HCT116 (cell line): ENCODE measurements at regions not wholly inside any gene's neighbourhood (a gene's known extent, or its start where the extent isn't known, plus 50 kb on each side); places are given as distances from the start of the nearest gene placed in this dataset.

Experiments
- ATAC-seq: fragments of 200-7000 bp; cut with Tn5 transposase; 2 replicates; pipeline ENCODE4 v1.9.1; 2020; ENCODE audit warnings: mild to moderate bottlenecking, moderate library complexity
- BruUV-seq: library from RNA; stranded (reverse); fragments of 400-500 nt; replicated peaks from 2 replicates; lab custom pipeline; 2021; lab: Mats Ljungman, UMichigan
- CTCF ChIA-PET: fragments of 300-600 bp; sonication (Branson Sonifier 250); formaldehyde crosslinking; loops from one replicate; lab custom pipeline; 2021; ENCODE audit warnings: antibody characterized with exemption; lab: Charles Lee
- POLR2A ChIA-PET: fragments of 300-600, 350-600 bp; sonication (Branson Sonifier 250); formaldehyde crosslinking; loops from one replicate; lab custom pipeline; 2021; ENCODE audit warnings: antibody characterized with exemption; lab: Charles Lee
- RAD21 ChIA-PET, 2 experiments: fragments of 300-600 bp; sonication (Branson Sonifier 250); formaldehyde crosslinking; loops; one replicate each; lab custom pipeline; 2023; ENCODE audit warnings: low total read pairs in 2 of 2; ENCODE audit not compliant: uncharacterized antibody in 2 of 2, unreplicated experiment in 2 of 2, low non-redundant PET in 1 of 2; lab: Charles Lee
- DNase-seq: peaks from one replicate; pipeline ENCODE4 v3.0.0-alpha.2; 2010; ENCODE audit warnings: low read depth, low spot score
- H2AFZ ChIP-seq: fragments of 200-600 bp; shearing (Covaris generic), sonication (generic); 2 replicates; pipeline ENCODE4 v1.6.1; 2017; ENCODE audit warnings: low read depth, mixed run types, mixed read lengths, antibody characterized with exemption, low read length; ENCODE audit not compliant: poor library complexity, severe bottlenecking
- H3K27ac ChIP-seq: 2 replicates; pipeline ENCODE4 v1.5.1; 2012; ENCODE audit warnings: low read depth, low read length
- H3K27me3 ChIP-seq: fragments of 200-600 bp; sonication (generic); 2 replicates; pipeline ENCODE4 v1.6.1; 2016; ENCODE audit warnings: mixed run types, low read length, mixed read lengths; ENCODE audit not compliant: insufficient read depth
- H3K36me3 ChIP-seq, 2 experiments: fragments of 200-500 bp in 1 of 2; fragments of 200-600 bp in 1 of 2; sonication (Bioruptor generic) in 1 of 2; sonication (generic) in 1 of 2; 2 replicates each; pipeline versions ENCODE4 v1.5.1 to v1.6.1; 2014 to 2016; ENCODE audit warnings: low read length in 2 of 2, inconsistent platforms in 1 of 2, mixed read lengths in 1 of 2, mixed run types in 1 of 2; ENCODE audit not compliant: insufficient read depth in 2 of 2, control insufficient read depth in 1 of 2
- H3K4me1 ChIP-seq, 2 experiments: fragments of 200-600 bp in 1 of 2; sonication (generic) in 1 of 2; 2 replicates each; pipeline versions ENCODE4 v1.5.1 to v1.6.1; 2012 to 2017; ENCODE audit warnings: low read length in 2 of 2, inconsistent platforms in 1 of 2, mild to moderate bottlenecking in 1 of 2, mixed read lengths in 1 of 2, mixed run types in 1 of 2, moderate library complexity in 1 of 2; ENCODE audit not compliant: insufficient read depth in 2 of 2, control insufficient read depth in 1 of 2
- H3K4me2 ChIP-seq: fragments of 200-600 bp; sonication (generic); 2 replicates; pipeline ENCODE4 v1.6.1; 2017; ENCODE audit warnings: mixed run types, low read length, mixed read lengths
- H3K4me3 ChIP-seq, 2 experiments: fragments of 200-600 bp in 1 of 2; sonication (generic) in 1 of 2; replicated peaks in 1 of 2; 2 replicates each; pipeline ENCODE4 v1.5.1; 2011 to 2016; ENCODE audit warnings: low read length in 2 of 2, control low read depth in 1 of 2, low read depth in 1 of 2, mild to moderate bottlenecking in 1 of 2, mixed read lengths in 1 of 2, mixed run types in 1 of 2
- H3K79me2 ChIP-seq: fragments of 200-600 bp; sonication (generic); 2 replicates; pipeline ENCODE4 v1.6.1; 2017; ENCODE audit warnings: mild to moderate bottlenecking, mixed run types, low read length, moderate library complexity, mixed read lengths; ENCODE audit not compliant: insufficient read depth
- H3K9ac ChIP-seq: fragments of 200-600 bp; sonication (generic); 2 replicates; pipeline ENCODE4 v1.6.1; 2016; ENCODE audit warnings: low read length, mixed read lengths
- H3K9me2 ChIP-seq: fragments of 200-600 bp; sonication (generic), shearing (Covaris generic); 2 replicates; pipeline ENCODE4 v1.6.1; 2017; ENCODE audit warnings: mixed run types, mild to moderate bottlenecking, moderate library complexity; ENCODE audit not compliant: insufficient read depth
- H3K9me3 ChIP-seq, 2 experiments: fragments of 200-500 bp in 1 of 2; fragments of 200-600 bp in 1 of 2; sonication (Bioruptor generic) in 1 of 2; sonication (generic) in 1 of 2; 2 replicates each; pipeline ENCODE4 v1.6.1; 2014 to 2017; ENCODE audit warnings: low read length in 2 of 2, mixed read lengths in 2 of 2, inconsistent platforms in 1 of 2, low read depth in 1 of 2, mild to moderate bottlenecking in 1 of 2, mixed run types in 1 of 2, moderate library complexity in 1 of 2; ENCODE audit not compliant: control insufficient read depth in 1 of 2, insufficient read depth in 1 of 2
- H4K20me1 ChIP-seq: fragments of 200-600 bp; sonication (generic), shearing (Covaris generic); 2 replicates; pipeline ENCODE4 v1.6.1; 2017; ENCODE audit warnings: mixed run types, mild to moderate bottlenecking, moderate library complexity; ENCODE audit not compliant: insufficient read depth
- EGR1 ChIP-seq: IDR thresholded peaks from 2 replicates; pipeline ENCODE4 v1.6.1; 2012; ENCODE audit warnings: low read depth
- ELF1 ChIP-seq: IDR thresholded peaks from 2 replicates; pipeline ENCODE4 v1.6.1; 2012; ENCODE audit warnings: low read depth, borderline replicate concordance
- EZH2phosphoT487 ChIP-seq: fragments of 200-600 bp; IDR thresholded peaks from 2 replicates; pipeline ENCODE4 v1.6.1; 2018; ENCODE audit warnings: antibody characterized with exemption, borderline replicate concordance
- JUND ChIP-seq: IDR thresholded peaks from 2 replicates; pipeline ENCODE4 v1.6.1; 2012
- POLR2A ChIP-seq: IDR thresholded peaks from 2 replicates; pipeline ENCODE4 v1.7.0; 2011; ENCODE audit warnings: borderline replicate concordance; ENCODE audit not compliant: insufficient read depth, insufficient read length; ENCODE audit errors: extremely low read depth
- SIN3A ChIP-seq: IDR thresholded peaks from 2 replicates; pipeline ENCODE4 v1.6.1; 2012; ENCODE audit warnings: low read depth
- SRF ChIP-seq: IDR thresholded peaks from 2 replicates; pipeline ENCODE4 v1.6.1; 2012; ENCODE audit warnings: low read depth
- TCF7L2 ChIP-seq: IDR thresholded peaks from 2 replicates; pipeline ENCODE4 v1.7.0; 2011; ENCODE audit warnings: borderline replicate concordance, inconsistent platforms; ENCODE audit not compliant: insufficient read depth, insufficient read length; ENCODE audit errors: extremely low read depth
- ZNF274 ChIP-seq: fragments of 200-500 bp; sonication (Bioruptor generic); IDR thresholded peaks from 2 replicates; pipeline ENCODE4 v1.6.1; 2014; ENCODE audit warnings: mild to moderate bottlenecking, low read depth, low read length, inconsistent platforms
- intact Hi-C: fragments of 100-400 bp; cut with micrococcal nuclease; formaldehyde crosslinking; loops from 2 replicates; pipeline ENCODE4 v1.10.0; 2022
- TF ChIP-seq, protein P1 (sequence below), 3 experiments: fragments of 200-600 bp in 1 of 3; sonication (generic) in 1 of 3; IDR thresholded peaks in 2 of 3; conservative IDR thresholded peaks in 1 of 3; 2 replicates each; pipeline ENCODE4 v1.5.1; 2012 to 2017; ENCODE audit warnings: low read depth in 2 of 3, low read length in 2 of 3, antibody characterized with exemption in 1 of 3, borderline replicate concordance in 1 of 3, control low read depth in 1 of 3, mild to moderate bottlenecking in 1 of 3, mixed read lengths in 1 of 3, mixed run types in 1 of 3, moderate library complexity in 1 of 3; ENCODE audit not compliant: insufficient read depth in 1 of 3
- TF ChIP-seq, protein P2 (sequence below): IDR thresholded peaks from 2 replicates; pipeline ENCODE4 v1.6.1; 2012

DNA sequence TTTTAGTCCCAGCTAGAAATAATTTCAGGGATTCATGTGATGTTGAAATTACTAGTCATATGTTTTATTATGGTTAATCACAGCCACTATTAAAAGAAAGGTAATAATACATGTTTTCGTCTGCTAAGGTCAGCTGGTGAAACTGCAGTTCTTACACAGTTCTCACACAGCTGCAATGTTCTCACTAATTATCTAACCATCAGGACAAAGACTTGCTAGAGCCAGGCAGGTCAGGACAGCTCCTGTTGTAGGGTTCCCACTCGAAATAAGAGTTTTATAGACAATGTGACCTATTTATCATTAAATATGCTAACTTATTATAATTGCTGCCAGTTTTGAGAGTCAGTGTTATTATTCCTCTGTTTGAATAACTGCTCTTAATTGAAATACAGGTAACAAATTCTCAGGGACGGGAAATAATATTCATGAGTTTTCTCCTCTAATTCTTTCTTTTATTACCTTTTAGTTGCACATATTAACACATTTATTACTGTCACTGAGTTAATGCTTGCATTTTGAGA lies 97.9 kb downstream of the GJA1 start:
- H3K9me2 ChIP-seq = no peaks in the 10 kb centered on the region
- no peaks in the 10 kb centered on the region for H3K79me2 ChIP-seq
- no peaks in the 10 kb centered on the region for H3K27me3 ChIP-seq
- TF ChIP-seq TCF7L2 (no peak), SIN3A (no peak)
- ChIA-PET CTCF (no interaction called here), POLR2A (no interaction called here), RAD21 (no interaction called here)
- no TSS peak for BruUV-seq
- intact Hi-C loops = no loop called here
- no peak overlapping the region for H3K4me3 ChIP-seq
- no peaks in the 10 kb centered on the region for H3K9me3 ChIP-seq
- H3K4me1 ChIP-seq = no peaks in the 10 kb centered on the region
- no peak overlapping the region for H2AFZ ChIP-seq
- H3K27ac ChIP-seq = no peak overlapping the region
- H3K4me2 ChIP-seq = no peak overlapping the region
- H3K36me3 ChIP-seq = no peaks in the 10 kb centered on the region
- H3K9ac ChIP-seq = no peak overlapping the region
- no peak for ATAC-seq
- no peak for DNase-seq
- no peaks in the 10 kb centered on the region for H4K20me1 ChIP-seq

- CTCF ChIA-PET = no interaction called here
- H3K4me1 ChIP-seq = no peaks in the 10 kb centered on the region
- no peaks in the 10 kb centered on the region for H3K79me2 ChIP-seq
- POLR2A ChIA-PET = no interaction called here
- ATAC-seq (no peak), DNase-seq (no peak)
- no peak for TF ChIP-seq EGR1
- no peak for TF ChIP-seq ELF1
- no peak for TF ChIP-seq TCF7L2
- no peak for TF ChIP-seq ZNF274
- no peak for TF ChIP-seq SIN3A
- TF ChIP-seq, protein P1, sequence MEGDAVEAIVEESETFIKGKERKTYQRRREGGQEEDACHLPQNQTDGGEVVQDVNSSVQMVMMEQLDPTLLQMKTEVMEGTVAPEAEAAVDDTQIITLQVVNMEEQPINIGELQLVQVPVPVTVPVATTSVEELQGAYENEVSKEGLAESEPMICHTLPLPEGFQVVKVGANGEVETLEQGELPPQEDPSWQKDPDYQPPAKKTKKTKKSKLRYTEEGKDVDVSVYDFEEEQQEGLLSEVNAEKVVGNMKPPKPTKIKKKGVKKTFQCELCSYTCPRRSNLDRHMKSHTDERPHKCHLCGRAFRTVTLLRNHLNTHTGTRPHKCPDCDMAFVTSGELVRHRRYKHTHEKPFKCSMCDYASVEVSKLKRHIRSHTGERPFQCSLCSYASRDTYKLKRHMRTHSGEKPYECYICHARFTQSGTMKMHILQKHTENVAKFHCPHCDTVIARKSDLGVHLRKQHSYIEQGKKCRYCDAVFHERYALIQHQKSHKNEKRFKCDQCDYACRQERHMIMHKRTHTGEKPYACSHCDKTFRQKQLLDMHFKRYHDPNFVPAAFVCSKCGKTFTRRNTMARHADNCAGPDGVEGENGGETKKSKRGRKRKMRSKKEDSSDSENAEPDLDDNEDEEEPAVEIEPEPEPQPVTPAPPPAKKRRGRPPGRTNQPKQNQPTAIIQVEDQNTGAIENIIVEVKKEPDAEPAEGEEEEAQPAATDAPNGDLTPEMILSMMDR (IDR thresholded peaks at IDR 0.05 in 2 of 3, conservative IDR thresholded peaks at IDR 0.05 in 1 of 3; ENCODE audit: borderline replicate concordance in 1 of 3, insufficient read depth in 1 of 3, low read depth in 2 of 3, low read length in 2 of 3) = no peak
- TF ChIP-seq POLR2A = no peak
- no peak for TF ChIP-seq SRF
- TF ChIP-seq, protein P2, sequence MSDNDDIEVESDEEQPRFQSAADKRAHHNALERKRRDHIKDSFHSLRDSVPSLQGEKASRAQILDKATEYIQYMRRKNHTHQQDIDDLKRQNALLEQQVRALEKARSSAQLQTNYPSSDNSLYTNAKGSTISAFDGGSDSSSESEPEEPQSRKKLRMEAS = no peak
- no peak for TF ChIP-seq JUND
- no peak for TF ChIP-seq EZH2phosphoT487
- no peak overlapping the region for H3K4me2 ChIP-seq
- H4K20me1 ChIP-seq = no peaks in the 10 kb centered on the region
- H3K27ac ChIP-seq = no peak overlapping the region
- no peaks in the 10 kb centered on the region for H3K9me2 ChIP-seq
- H3K9ac ChIP-seq = no peak overlapping the region
- RAD21 ChIA-PET = no interaction called here
- no peaks in the 10 kb centered on the region for H3K36me3 ChIP-seq
- no peaks in the 10 kb centered on the region for H3K27me3 ChIP-seq
- H3K4me3 ChIP-seq = no peak overlapping the region
- no peak overlapping the region for H2AFZ ChIP-seq
- intact Hi-C loops = no loop called here
- BruUV-seq = no TSS peak
- no peaks in the 10 kb centered on the region for H3K9me3 ChIP-seq
Observed at GRCh38 chr6:121535777-121536176, 100.3 kb downstream of the GJA1 start.
